ENCODE measurements at regions not wholly inside any gene's neighbourhood (a gene's known extent, or its start where the extent isn't known, plus 50 kb on each side); places are given as distances from the start of the nearest gene placed in this dataset.

DNA sequence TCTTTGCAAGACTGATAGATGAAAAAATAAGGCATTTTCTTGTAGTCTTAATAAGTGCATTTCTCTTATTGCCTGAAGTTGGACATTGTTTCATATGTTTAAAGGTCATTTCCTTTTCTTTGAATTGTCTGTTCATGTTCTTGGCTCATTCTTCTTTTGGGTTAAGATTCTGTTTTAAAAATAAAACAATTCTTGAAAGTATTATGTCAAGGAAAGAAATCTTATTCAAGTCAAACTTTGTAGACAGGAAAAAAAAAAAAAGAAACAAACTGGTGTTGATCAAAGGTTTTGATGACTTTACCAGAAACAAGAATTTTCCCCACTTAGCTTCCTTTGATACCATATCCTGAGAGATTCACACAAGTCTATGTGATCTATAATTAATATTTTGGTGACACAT is 132.9 kb upstream of the AADACL2 start:
- TF ChIP-seq, protein P1, sequence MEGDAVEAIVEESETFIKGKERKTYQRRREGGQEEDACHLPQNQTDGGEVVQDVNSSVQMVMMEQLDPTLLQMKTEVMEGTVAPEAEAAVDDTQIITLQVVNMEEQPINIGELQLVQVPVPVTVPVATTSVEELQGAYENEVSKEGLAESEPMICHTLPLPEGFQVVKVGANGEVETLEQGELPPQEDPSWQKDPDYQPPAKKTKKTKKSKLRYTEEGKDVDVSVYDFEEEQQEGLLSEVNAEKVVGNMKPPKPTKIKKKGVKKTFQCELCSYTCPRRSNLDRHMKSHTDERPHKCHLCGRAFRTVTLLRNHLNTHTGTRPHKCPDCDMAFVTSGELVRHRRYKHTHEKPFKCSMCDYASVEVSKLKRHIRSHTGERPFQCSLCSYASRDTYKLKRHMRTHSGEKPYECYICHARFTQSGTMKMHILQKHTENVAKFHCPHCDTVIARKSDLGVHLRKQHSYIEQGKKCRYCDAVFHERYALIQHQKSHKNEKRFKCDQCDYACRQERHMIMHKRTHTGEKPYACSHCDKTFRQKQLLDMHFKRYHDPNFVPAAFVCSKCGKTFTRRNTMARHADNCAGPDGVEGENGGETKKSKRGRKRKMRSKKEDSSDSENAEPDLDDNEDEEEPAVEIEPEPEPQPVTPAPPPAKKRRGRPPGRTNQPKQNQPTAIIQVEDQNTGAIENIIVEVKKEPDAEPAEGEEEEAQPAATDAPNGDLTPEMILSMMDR (IDR thresholded peaks at IDR 0.05) = no peak
- ChIA-PET CTCF (no interaction called here), POLR2A (no interaction called here)
- Mint-ChIP-seq H3K27me3 (no peaks in the 10 kb centered on the region), H3K4me1 (ENCODE audit: low read depth) (no peaks in the 10 kb centered on the region), H3K27ac (no peak overlapping the region), H3K4me3 (no peak overlapping the region), H3K9me3 (no peaks in the 10 kb centered on the region), H3K36me3 (ENCODE audit: low read depth) (no peaks in the 10 kb centered on the region)
- ATAC-seq (no peak), DNase-seq (no peak)
- intact Hi-C loops (cut with micrococcal nuclease) = no loop called here

DNA sequence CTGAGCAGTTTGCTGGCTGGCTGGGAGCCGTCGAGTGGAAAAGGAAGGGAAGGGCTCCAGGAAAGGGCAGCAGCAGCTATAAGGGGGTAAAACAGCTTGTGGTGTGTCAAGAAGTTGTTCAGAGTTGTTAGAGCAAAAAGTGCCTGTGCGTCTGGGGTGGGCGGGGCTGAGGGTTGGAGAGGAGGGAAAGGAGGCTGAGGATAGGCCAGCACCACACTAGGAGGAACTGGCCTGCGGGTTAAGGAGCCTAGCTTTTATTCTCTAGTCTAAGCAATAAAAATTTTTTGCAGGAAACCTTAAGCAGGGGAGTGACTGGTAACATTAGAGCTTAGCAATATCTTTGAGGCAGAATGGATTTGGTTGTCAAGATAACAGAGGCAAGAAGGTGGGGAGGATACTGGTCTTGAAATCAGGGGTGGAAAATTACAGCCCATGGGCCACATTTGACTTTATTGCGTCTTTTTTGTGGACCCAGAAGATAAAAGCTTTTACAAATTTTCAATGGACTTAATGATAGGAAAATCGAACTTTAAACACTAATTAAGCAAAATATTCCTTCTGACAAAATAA is 134.5 kb upstream of the AADACL2 start:
- Mint-ChIP-seq H3K4me1 (ENCODE audit: low read depth) (no peaks in the 10 kb centered on the region), H3K36me3 (ENCODE audit: low read depth) (no peaks in the 10 kb centered on the region), H3K9me3 (no peaks in the 10 kb centered on the region), H3K27me3 (no peaks in the 10 kb centered on the region), H3K27ac (no peak overlapping the region), H3K4me3 (no peak overlapping the region)
- no peak for DNase-seq
- CTCF ChIA-PET = interaction anchor here (0.7 kb wide), 1 partner anchor 219 kb away, joined by 3 read pairs; no protein-coding TSS in a partner anchor
- no peak for ATAC-seq
- POLR2A ChIA-PET = no interaction called here
- intact Hi-C loops (cut with micrococcal nuclease) = no loop called here
- TF ChIP-seq, protein P1 (IDR thresholded peaks at IDR 0.05) = no peak

DNA sequence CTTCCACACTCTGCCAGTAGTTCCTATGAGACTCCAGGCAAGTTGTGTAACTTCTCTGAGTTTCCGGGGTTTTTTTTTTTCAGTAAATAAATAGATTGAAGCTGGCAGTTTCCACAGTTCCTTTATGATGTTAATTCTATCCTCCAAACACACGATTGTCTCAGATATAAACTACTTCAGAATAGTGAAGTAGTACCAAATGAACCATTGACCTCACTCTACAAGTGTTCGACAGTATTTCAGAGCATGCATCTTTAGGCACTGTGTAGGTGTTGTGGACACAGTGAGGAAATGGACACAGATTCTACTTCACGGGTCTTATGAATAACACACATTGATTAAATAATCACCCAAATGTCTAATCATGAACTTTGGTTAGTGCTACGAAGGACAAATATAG is 136.1 kb upstream of the IGSF10 start:
- H3K9me3 Mint-ChIP-seq = no peaks in the 10 kb centered on the region
- H3K27me3 Mint-ChIP-seq = peaks cover 2% of the 10 kb centered on the region
- ATAC-seq = no peak
- CTCF ChIA-PET = no interaction called here
- no peak for DNase-seq
- no peaks in the 10 kb centered on the region for H3K4me1 Mint-ChIP-seq (ENCODE audit: low read depth)
- intact Hi-C loops (cut with micrococcal nuclease) = no loop called here
- POLR2A ChIA-PET = no interaction called here
- no peak overlapping the region for H3K4me3 Mint-ChIP-seq
- H3K27ac Mint-ChIP-seq = no peak overlapping the region
- no peaks in the 10 kb centered on the region for H3K36me3 Mint-ChIP-seq (ENCODE audit: low read depth)
- TF ChIP-seq, protein P1 (IDR thresholded peaks at IDR 0.05) = no peak

DNA sequence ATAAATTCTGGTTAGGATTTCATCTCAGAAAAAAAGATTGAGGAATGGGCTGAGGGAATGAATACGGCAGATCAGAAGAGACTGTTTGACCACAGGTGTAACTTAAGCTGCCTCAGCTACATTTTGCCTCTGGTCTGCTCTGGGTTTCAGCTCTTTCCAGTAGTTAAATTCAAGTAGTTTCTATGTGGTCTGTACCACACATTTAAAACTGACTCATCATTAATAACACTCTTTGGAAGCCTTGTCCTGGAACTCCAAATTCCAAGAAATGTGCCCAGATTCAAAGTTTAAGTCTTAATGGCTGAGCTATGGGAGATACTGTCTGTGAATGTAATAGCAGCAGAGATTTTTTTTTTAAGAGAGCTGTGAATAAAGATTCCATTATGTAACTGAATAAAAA is 133.1 kb upstream of the IGSF10 start:
- intact Hi-C loops (cut with micrococcal nuclease) = no loop called here
- POLR2A ChIA-PET = no interaction called here
- Mint-ChIP-seq H3K4me1 (ENCODE audit: low read depth) (no peaks in the 10 kb centered on the region), H3K9me3 (no peaks in the 10 kb centered on the region), H3K27me3 (peaks cover 6% of the 10 kb centered on the region), H3K36me3 (ENCODE audit: low read depth) (no peaks in the 10 kb centered on the region), H3K4me3 (no peak overlapping the region), H3K27ac (no peak overlapping the region)
- CTCF ChIA-PET = no interaction called here
- DNase-seq = no peak
- TF ChIP-seq, protein P1 (IDR thresholded peaks at IDR 0.05) = no peak
- no peak for ATAC-seq

DNA sequence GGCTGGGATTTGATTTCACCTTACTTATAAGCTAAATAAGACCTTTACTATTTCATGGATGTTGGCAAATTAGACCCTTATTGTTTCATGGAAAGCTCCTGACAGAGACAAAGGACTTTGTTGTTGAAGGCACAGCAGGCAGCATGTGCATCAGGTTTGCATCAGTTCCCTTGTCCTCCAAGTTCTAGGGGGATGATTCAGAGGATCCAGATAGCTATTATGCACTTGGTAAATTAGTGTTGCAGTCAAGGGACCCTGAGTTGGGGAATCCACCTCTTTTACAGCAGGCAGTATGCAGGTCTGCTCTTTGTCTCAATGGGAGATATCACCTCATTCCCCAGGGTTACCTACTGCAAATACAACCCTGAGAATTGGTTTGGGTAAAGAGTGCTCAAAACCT is 131.4 kb upstream of the IGSF10 start:
- intact Hi-C loops (cut with micrococcal nuclease) = no loop called here
- no peak overlapping the region for H3K27ac Mint-ChIP-seq
- no peak for ATAC-seq
- no peaks in the 10 kb centered on the region for H3K36me3 Mint-ChIP-seq (ENCODE audit: low read depth)
- POLR2A ChIA-PET = no interaction called here
- peaks cover 6% of the 10 kb centered on the region for H3K27me3 Mint-ChIP-seq
- no peak overlapping the region for H3K4me3 Mint-ChIP-seq
- TF ChIP-seq, protein P1 (IDR thresholded peaks at IDR 0.05) = no peak
- no peak for DNase-seq
- H3K4me1 Mint-ChIP-seq (ENCODE audit: low read depth) = no peaks in the 10 kb centered on the region
- no peaks in the 10 kb centered on the region for H3K9me3 Mint-ChIP-seq
- CTCF ChIA-PET = no interaction called here

Data from activated CD8-positive, alpha-beta T cell treated with anti-CD3 and anti-CD28 coated beads for 36 hours (primary cell).